OCI-LY3 (cell line): ENCODE measurements at regions not wholly inside any gene's neighbourhood (a gene's known extent, or its start where the extent isn't known, plus 50 kb on each side); places are given as distances from the start of the nearest gene placed in this dataset.

ENCODE experiments used
- H2AFZ ChIP-seq: fragments of 200-600, 300-600 bp; shearing (Covaris generic); 2 replicates; pipeline ENCODE4 v1.6.0; 2014; ENCODE audit warnings: antibody characterized with exemption, low read depth, low read length
- H3K27ac ChIP-seq: fragments of 200-600, 300-600 bp; sonication (generic); 2 replicates; pipeline ENCODE4 v1.5.1; 2014; ENCODE audit warnings: mild to moderate bottlenecking, low read length, moderate library complexity, mixed read lengths
- H3K27me3 ChIP-seq: fragments of 200-600, 300-600 bp; sonication (generic); 2 replicates; pipeline ENCODE4 v1.6.1; 2014; ENCODE audit warnings: low read depth, low read length, mixed read lengths
- H3K36me3 ChIP-seq: fragments of 200-600, 300-600 bp; sonication (generic); replicated peaks from 2 replicates; pipeline ENCODE3; 2014; ENCODE audit warnings: low read depth, low read length, mixed read lengths
- H3K4me1 ChIP-seq: fragments of 300-600, 200-600 bp; sonication (generic); 2 replicates; pipeline ENCODE4 v1.6.1; 2014; ENCODE audit warnings: low read length, mixed read lengths
- H3K4me2 ChIP-seq: fragments of 200-600, 300-600 bp; sonication (generic); 2 replicates; pipeline ENCODE4 v1.6.1; 2014; ENCODE audit warnings: low read length, mixed read lengths
- H3K4me3 ChIP-seq: fragments of 300-600, 200-600 bp; sonication (generic); 2 replicates; pipeline ENCODE4 v1.5.1; 2014; ENCODE audit warnings: antibody characterized with exemption, mild to moderate bottlenecking, low read length, moderate library complexity
- H3K79me2 ChIP-seq: fragments of 300-600, 200-600 bp; shearing (Covaris generic); 2 replicates; pipeline ENCODE4 v1.6.1; 2014; ENCODE audit warnings: mild to moderate bottlenecking, low read length, mixed read lengths
- H3K9ac ChIP-seq: fragments of 300-600, 200-600 bp; shearing (Covaris generic); 2 replicates; pipeline ENCODE4 v1.6.0; 2014; ENCODE audit warnings: mild to moderate bottlenecking, low read length, moderate library complexity
- H3K9me3 ChIP-seq: fragments of 200-600, 300-600 bp; shearing (Covaris generic); 2 replicates; pipeline ENCODE4 v1.6.1; 2014; ENCODE audit warnings: low read length, mixed read lengths; ENCODE audit not compliant: insufficient read depth
- H4K20me1 ChIP-seq: fragments of 200-600, 300-600 bp; sonication (generic); 2 replicates; pipeline ENCODE4 v1.6.1; 2016; ENCODE audit warnings: low read length, mixed read lengths; ENCODE audit not compliant: insufficient read depth
- CTCF ChIP-seq: fragments of 200-600, 300-600 bp; sonication (generic); IDR thresholded peaks from 2 replicates; pipeline ENCODE4 v1.5.1; 2014; ENCODE audit warnings: antibody characterized with exemption, low read length, low read depth
- EZH2phosphoT487 ChIP-seq: fragments of 200-600 bp; shearing (Covaris generic); IDR thresholded peaks from 2 replicates; pipeline ENCODE4 v1.6.1; 2018; ENCODE audit warnings: antibody characterized with exemption, mixed run types, low read depth

DNA sequence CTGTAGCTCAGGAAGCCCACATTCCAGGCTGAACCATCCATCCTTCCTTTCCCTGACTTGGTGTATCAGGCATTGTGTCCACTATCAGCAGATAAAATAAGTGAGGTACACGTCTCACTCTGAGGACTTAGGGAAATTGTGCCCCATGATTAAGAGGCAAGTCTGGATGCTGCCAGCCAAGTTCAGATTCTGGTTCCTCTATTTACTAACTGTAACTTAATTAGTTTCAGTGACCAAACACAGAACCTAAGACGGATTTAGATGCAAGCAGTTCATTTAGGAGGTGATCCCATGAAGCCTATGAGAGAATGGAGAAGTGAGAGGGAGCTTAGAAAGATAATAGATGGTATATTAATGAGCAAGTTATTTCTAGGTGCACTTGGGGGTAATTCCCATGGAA is 56.6 kb upstream of the PACRGL start:
- H3K9ac ChIP-seq: no peak overlapping the region
- H4K20me1 ChIP-seq: no peaks in the 10 kb centered on the region
- H3K4me1 ChIP-seq: 0 out of 2 replicates have a peak, but pooled peaks cover 3% of the 10 kb centered on the region
- H3K79me2 ChIP-seq: no peaks in the 10 kb centered on the region
- H3K9me3 ChIP-seq: no peaks in the 10 kb centered on the region
- no peak overlapping the region for H3K27ac ChIP-seq
- TF ChIP-seq EZH2phosphoT487 (no peak), CTCF (no peak)
- H3K36me3 ChIP-seq: no peaks in the 10 kb centered on the region
- no peak overlapping the region for H3K4me2 ChIP-seq
- no peaks in the 10 kb centered on the region for H3K27me3 ChIP-seq
- H3K4me3 ChIP-seq: no peak overlapping the region
- H2AFZ ChIP-seq: no peak overlapping the region

GRCh38 chr4:20645236-20645635 is 55.0 kb upstream of the PACRGL start:
- Histone ChIP-seq H3K9ac (no peak overlapping the region), H3K9me3 (no peaks in the 10 kb centered on the region), H3K4me3 (no peak overlapping the region), H3K4me2 (no peak overlapping the region), H3K27me3 (no peaks in the 10 kb centered on the region), H3K36me3 (no peaks in the 10 kb centered on the region), H3K79me2 (no peaks in the 10 kb centered on the region), H3K27ac (no peak overlapping the region), H2AFZ (no peak overlapping the region), H3K4me1 (0 out of 2 replicates have a peak, but pooled peaks cover 3% of the 10 kb centered on the region), H4K20me1 (no peaks in the 10 kb centered on the region)
- TF ChIP-seq CTCF (no peak), EZH2phosphoT487 (no peak)

DNA sequence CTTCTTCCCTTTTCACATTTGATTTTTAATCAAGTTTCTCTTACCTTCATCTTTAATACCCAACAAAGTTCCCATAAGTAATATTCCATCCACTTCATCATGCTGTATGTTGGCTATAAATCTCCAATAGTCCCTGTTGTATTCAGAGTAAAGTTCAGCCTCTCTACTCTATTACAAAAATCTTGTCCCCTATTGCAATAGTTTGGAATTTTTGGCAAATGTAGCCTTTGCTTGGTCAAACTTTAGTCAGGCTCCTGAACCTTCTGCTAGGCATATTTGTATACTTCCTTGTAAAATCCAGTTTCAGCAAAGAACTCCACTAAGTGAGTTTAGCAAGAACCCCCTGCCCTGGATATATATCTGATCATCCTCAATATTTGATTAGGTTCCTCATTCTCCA is 54.0 kb upstream of the PACRGL start:
- H3K9me3 ChIP-seq: no peaks in the 10 kb centered on the region
- no peak for TF ChIP-seq EZH2phosphoT487
- no peak for TF ChIP-seq CTCF

More for the DNA sequence above, 54.0 kb upstream of the PACRGL start:
- no peaks in the 10 kb centered on the region for H4K20me1 ChIP-seq
- H3K9ac ChIP-seq: no peak overlapping the region
- H3K4me2 ChIP-seq: no peak overlapping the region
- H3K79me2 ChIP-seq: no peaks in the 10 kb centered on the region
- no peak overlapping the region for H2AFZ ChIP-seq
- 0 out of 2 replicates have a peak, but pooled peaks cover 3% of the 10 kb centered on the region for H3K4me1 ChIP-seq
- no peaks in the 10 kb centered on the region for H3K36me3 ChIP-seq
- H3K27me3 ChIP-seq: no peaks in the 10 kb centered on the region
- no peak overlapping the region for H3K4me3 ChIP-seq
- H3K27ac ChIP-seq: no peak overlapping the region
